ENCODE measurements at regions not wholly inside any gene's neighbourhood (a gene's known extent, or its start where the extent isn't known, plus 50 kb on each side); places are given as distances from the start of the nearest gene placed in this dataset.

DNA sequence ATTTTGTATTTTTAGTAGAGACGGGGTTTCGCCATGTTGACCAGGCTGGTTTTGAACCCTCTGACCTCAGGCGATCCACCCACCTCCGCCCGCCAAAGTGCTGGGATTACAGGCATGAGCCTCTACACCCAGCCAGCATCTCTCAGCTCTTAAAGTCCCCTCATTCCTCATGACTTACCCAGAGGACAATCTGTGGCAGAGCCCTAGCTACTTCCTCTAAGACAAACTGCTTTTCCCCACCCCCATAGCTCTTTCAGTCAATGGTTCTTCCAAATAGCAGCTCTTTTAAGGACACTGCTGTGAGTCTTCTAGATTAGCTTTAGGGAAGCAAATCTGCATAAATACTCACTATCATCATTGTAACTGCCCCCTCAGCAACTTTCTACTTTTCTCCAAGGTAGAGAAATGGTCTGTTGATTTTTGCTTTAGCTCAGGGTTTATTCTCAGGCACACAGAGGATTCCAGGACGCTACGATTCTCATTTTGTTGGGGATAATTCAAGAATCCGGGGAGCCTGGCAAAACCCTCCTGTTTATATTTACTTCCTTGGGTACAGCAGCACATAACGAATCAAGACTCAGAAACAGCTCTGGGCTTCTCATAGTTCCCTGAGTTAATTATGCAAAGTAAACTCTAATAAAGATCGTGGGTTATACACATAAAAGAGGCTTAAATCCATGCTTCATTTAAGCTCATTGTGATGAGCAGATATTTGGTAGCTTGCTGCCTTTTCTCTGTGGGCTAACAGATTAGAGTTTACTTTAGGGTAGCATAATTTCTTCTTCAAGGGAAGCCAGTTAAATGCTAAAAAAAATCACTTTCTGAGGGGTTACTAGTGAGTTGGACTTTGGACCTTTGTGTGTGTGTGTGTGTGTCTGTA, 357.4 kb downstream of the TDRD3 start:
- no peak for DNase-seq (ENCODE audit: low spot score)
- TF ChIP-seq, protein P1, sequence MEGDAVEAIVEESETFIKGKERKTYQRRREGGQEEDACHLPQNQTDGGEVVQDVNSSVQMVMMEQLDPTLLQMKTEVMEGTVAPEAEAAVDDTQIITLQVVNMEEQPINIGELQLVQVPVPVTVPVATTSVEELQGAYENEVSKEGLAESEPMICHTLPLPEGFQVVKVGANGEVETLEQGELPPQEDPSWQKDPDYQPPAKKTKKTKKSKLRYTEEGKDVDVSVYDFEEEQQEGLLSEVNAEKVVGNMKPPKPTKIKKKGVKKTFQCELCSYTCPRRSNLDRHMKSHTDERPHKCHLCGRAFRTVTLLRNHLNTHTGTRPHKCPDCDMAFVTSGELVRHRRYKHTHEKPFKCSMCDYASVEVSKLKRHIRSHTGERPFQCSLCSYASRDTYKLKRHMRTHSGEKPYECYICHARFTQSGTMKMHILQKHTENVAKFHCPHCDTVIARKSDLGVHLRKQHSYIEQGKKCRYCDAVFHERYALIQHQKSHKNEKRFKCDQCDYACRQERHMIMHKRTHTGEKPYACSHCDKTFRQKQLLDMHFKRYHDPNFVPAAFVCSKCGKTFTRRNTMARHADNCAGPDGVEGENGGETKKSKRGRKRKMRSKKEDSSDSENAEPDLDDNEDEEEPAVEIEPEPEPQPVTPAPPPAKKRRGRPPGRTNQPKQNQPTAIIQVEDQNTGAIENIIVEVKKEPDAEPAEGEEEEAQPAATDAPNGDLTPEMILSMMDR (IDR thresholded peaks at IDR 0.05), result no peak
- H3K4me3 ChIP-seq, result no peak overlapping the region

DNA sequence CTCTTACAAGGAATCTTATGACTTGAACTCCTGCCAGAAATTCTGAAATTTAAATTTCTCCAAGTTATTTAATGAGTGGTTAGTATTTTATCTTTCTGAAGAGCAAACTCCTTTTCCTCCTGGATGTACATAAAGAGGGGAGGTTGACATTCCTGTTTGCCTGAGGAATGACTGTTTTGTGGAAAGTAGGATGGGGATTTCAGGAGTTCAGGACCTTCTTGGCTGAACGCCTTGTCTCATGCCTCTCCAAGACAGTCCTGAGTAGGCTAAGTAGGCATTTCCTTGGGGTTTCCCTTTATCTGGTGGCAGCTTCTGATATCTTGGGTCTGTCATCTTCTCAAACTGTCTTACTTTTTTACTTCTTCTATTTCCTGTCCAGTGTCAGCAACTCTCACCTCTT, 356.6 kb downstream of the TDRD3 start:
- no peaks in the 10 kb centered on the region for H3K9me3 ChIP-seq
- no peak for DNase-seq (ENCODE audit: low spot score)
- H3K4me3 ChIP-seq, result no peak overlapping the region
- no peaks in the 10 kb centered on the region for H3K27me3 ChIP-seq
- TF ChIP-seq, protein P1 (IDR thresholded peaks at IDR 0.05), result no peak
- H3K27ac ChIP-seq, result no peak overlapping the region
- no peaks in the 10 kb centered on the region for H3K4me1 ChIP-seq
- no peaks in the 10 kb centered on the region for H3K36me3 ChIP-seq

More for the DNA sequence above, 357.4 kb downstream of the TDRD3 start:
- Histone ChIP-seq H3K36me3 (no peaks in the 10 kb centered on the region), H3K27me3 (no peaks in the 10 kb centered on the region), H3K4me1 (no peaks in the 10 kb centered on the region), H3K9me3 (no peaks in the 10 kb centered on the region), H3K27ac (no peak overlapping the region)

DNA sequence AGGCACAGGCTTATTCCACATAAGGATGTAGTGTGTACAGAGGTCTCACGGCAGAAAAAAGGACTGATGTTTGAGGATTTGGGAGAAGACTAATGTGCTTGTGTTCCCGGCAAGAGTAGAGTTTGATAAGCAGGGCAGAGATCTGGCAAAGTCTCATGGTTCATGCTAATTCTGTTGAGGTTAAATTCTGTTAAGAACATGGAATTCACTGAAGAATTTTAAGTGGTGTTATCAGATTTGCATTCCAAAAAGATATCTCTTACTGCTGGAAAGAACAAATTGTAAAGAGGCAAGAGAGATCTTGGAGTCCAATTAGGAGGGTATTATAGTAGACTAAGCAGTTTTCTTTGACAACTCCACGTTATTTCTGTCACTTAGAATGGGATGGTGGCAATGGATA, 348.3 kb downstream of the TDRD3 start:
- H3K4me3 ChIP-seq, result no peak overlapping the region
- H3K36me3 ChIP-seq, result no peaks in the 10 kb centered on the region
- H3K27ac ChIP-seq, result no peak overlapping the region
- TF ChIP-seq, protein P1 (IDR thresholded peaks at IDR 0.05), result no peak
- no peaks in the 10 kb centered on the region for H3K4me1 ChIP-seq
- H3K27me3 ChIP-seq, result no peaks in the 10 kb centered on the region
- DNase-seq (ENCODE audit: low spot score), result no peak
- H3K9me3 ChIP-seq, result no peaks in the 10 kb centered on the region

DNA sequence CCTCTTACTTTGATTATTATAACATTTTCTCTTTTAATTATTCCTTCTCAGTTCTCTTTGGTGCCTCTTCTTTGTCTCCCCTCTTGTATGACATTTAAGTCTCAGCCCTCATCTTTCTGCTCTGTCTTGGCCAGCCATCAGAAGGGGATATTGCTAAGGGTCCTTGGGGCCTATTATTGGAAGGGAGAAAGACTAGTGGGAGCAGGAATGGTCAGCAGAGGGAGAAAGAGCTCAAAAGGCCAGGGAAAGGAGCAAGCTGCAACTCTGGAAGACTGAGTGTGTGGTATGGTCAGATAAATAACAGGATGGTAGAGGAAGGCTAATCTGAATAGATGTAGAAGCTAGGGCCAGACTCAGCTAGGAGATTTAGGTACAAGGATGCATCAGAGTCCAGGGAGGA, 336.9 kb downstream of the TDRD3 start:
- no peak for DNase-seq (ENCODE audit: low spot score)
- Histone ChIP-seq H3K4me3 (no peak overlapping the region), H3K27ac (no peak overlapping the region), H3K9me3 (no peaks in the 10 kb centered on the region), H3K36me3 (no peaks in the 10 kb centered on the region), H3K27me3 (no peaks in the 10 kb centered on the region), H3K4me1 (no peaks in the 10 kb centered on the region)
- TF ChIP-seq, protein P1 (IDR thresholded peaks at IDR 0.05), result peak in 1 of 2 donors; percentile 21

DNA sequence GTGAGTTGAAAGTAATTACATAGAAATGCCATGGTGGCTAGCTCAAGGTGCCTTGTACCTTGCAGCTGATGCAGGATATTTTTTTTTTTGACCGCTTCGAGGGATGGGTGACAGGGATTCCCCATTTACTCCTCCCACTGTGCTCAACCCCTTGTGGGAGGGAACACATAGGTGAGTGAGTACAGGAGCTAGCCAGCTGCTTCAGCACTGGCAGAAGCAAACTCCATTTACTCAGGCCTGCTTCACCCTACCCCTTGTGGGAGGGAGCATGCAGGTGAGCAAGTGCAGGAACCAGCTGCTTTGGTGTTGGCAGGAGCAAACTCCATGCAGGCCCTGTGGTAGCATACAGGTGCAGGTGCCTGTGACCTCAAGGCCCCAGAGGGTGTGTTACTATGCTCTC, 330.1 kb downstream of the TDRD3 start:
- H3K36me3 ChIP-seq, result no peaks in the 10 kb centered on the region
- no peak overlapping the region for H3K4me3 ChIP-seq
- TF ChIP-seq, protein P1 (IDR thresholded peaks at IDR 0.05), result no peak
- H3K27ac ChIP-seq, result no peak overlapping the region
- DNase-seq (ENCODE audit: low spot score), result no peak
- no peaks in the 10 kb centered on the region for H3K4me1 ChIP-seq
- H3K9me3 ChIP-seq, result no peaks in the 10 kb centered on the region
- no peaks in the 10 kb centered on the region for H3K27me3 ChIP-seq

DNA sequence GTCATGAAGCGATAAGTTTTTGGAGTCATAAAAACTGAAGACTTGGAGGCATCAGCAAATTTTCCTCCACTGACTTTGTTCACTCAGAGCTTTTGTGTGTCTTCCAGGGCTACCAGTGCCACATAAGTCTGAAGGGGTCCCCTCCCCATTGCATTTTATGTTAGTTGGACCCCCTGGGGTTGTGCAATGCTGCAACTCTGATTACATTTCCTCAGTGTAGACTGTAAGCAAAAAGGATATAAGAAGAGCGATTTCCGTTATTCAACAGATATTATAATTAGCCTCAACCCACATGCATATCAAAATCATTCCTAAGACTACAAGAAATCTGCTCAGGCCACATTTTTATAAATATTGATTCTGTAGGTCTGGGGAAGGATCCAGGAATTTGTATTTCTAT, 324.0 kb downstream of the TDRD3 start:
- no peak for DNase-seq (ENCODE audit: low spot score)
- no peak overlapping the region for H3K27ac ChIP-seq
- no peaks in the 10 kb centered on the region for H3K27me3 ChIP-seq
- H3K9me3 ChIP-seq, result no peaks in the 10 kb centered on the region
- H3K36me3 ChIP-seq, result no peaks in the 10 kb centered on the region
- no peak overlapping the region for H3K4me3 ChIP-seq
- H3K4me1 ChIP-seq, result no peaks in the 10 kb centered on the region
- TF ChIP-seq, protein P1 (IDR thresholded peaks at IDR 0.05), result no peak
